Neuronal stem cell (in vitro differentiated cells): ENCODE measurements at regions not wholly inside any gene's neighbourhood (a gene's known extent, or its start where the extent isn't known, plus 50 kb on each side); places are given as distances from the start of the nearest gene placed in this dataset.

Experiments
- DNase-seq: peaks from one replicate; pipeline ENCODE4 v3.0.0-alpha.2; 2013; ENCODE audit warnings: low spot score
- H2AFZ ChIP-seq: one replicate; pipeline ENCODE4 v1.6.1; 2013; ENCODE audit warnings: mild to moderate bottlenecking, low read length, inconsistent platforms
- H2AK5ac ChIP-seq: 2 replicates; pipeline ENCODE4 v1.6.1; 2013; ENCODE audit warnings: low read depth, mild to moderate bottlenecking, inconsistent platforms, low read length, moderate library complexity, mixed read lengths
- H2BK120ac ChIP-seq: 2 replicates; pipeline ENCODE4 v1.6.1; 2013; ENCODE audit warnings: low read depth, mild to moderate bottlenecking, inconsistent platforms, low read length, moderate library complexity, mixed read lengths
- H2BK12ac ChIP-seq: one replicate; pipeline ENCODE4 v1.6.1; 2013; ENCODE audit warnings: low read length, inconsistent platforms
- H2BK15ac ChIP-seq: 2 replicates; pipeline ENCODE4 v1.6.1; 2013; ENCODE audit warnings: mild to moderate bottlenecking, low read length, inconsistent platforms, mixed read lengths
- H2BK5ac ChIP-seq: one replicate; pipeline ENCODE4 v1.6.1; 2013; ENCODE audit warnings: inconsistent platforms, mild to moderate bottlenecking, low read length, moderate library complexity
- H3K14ac ChIP-seq: one replicate; pipeline ENCODE4 v1.6.1; 2013; ENCODE audit warnings: low read length, inconsistent platforms
- H3K18ac ChIP-seq: 2 replicates; pipeline ENCODE4 v1.6.1; 2013; ENCODE audit warnings: low read length, inconsistent platforms
- H3K23ac ChIP-seq: 2 replicates; pipeline ENCODE4 v1.6.1; 2013; ENCODE audit warnings: low read depth, mild to moderate bottlenecking, mixed read lengths, low read length, inconsistent platforms; ENCODE audit not compliant: poor library complexity
- H3K27ac ChIP-seq: replicated peaks from 3 replicates; pipeline ENCODE4 v1.5.1; 2013; ENCODE audit warnings: low read length, inconsistent platforms
- H3K27me3 ChIP-seq, 3 experiments: 2 replicates each; pipeline ENCODE4 v1.6.1; 2013; ENCODE audit warnings: low read length in 3 of 3, mild to moderate bottlenecking in 2 of 3, inconsistent platforms in 1 of 3, low read depth in 1 of 3, mixed read lengths in 1 of 3, moderate library complexity in 1 of 3; ENCODE audit not compliant: control insufficient read depth in 3 of 3, insufficient read depth in 3 of 3
- H3K36me3 ChIP-seq, 2 donors: replicated peaks in 1 of 2; 2 replicates each; pipeline ENCODE4 v1.6.1; 2013; ENCODE audit warnings: low read length in 2 of 2; ENCODE audit not compliant: control insufficient read depth in 2 of 2, insufficient read depth in 2 of 2
- H3K4ac ChIP-seq: 2 replicates; pipeline ENCODE4 v1.6.1; 2013; ENCODE audit warnings: inconsistent platforms, mild to moderate bottlenecking, low read length, moderate library complexity
- H3K4me1 ChIP-seq, 2 donors: 1 replicate in 1 of 2; 2 replicates in 1 of 2; pipeline ENCODE4 v1.6.1; 2013; ENCODE audit warnings: low read length in 2 of 2, low read depth in 1 of 2; ENCODE audit not compliant: control insufficient read depth in 2 of 2, insufficient read depth in 1 of 2
- H3K4me2 ChIP-seq: one replicate; pipeline ENCODE4 v1.6.1; 2013; ENCODE audit warnings: mild to moderate bottlenecking, low read length, inconsistent platforms; ENCODE audit not compliant: insufficient read depth, poor library complexity, severe bottlenecking
- H3K4me3 ChIP-seq, 2 donors: 2 replicates each; pipeline ENCODE4 v1.5.1; 2013; ENCODE audit warnings: low read length in 2 of 2, mild to moderate bottlenecking in 2 of 2, inconsistent platforms in 1 of 2, moderate library complexity in 1 of 2
- H3K79me1 ChIP-seq: one replicate; pipeline ENCODE4 v1.6.1; 2013; ENCODE audit warnings: low read depth, mild to moderate bottlenecking, inconsistent platforms, low read length, moderate library complexity
- H3K9ac ChIP-seq: one replicate; pipeline ENCODE4 v1.6.1; 2013; ENCODE audit warnings: mild to moderate bottlenecking, low read depth, low read length, inconsistent platforms; ENCODE audit not compliant: poor library complexity
- H3K9me3 ChIP-seq, 2 donors: replicated peaks in 1 of 2; 2 replicates each; pipeline versions ENCODE3 to v1.6.1; 2013; ENCODE audit warnings: low read length in 2 of 2, mild to moderate bottlenecking in 2 of 2, inconsistent platforms in 1 of 2, low read depth in 1 of 2, mixed read lengths in 1 of 2, moderate library complexity in 1 of 2; ENCODE audit not compliant: control insufficient read depth in 2 of 2, insufficient read depth in 1 of 2
- H4K8ac ChIP-seq: one replicate; pipeline ENCODE4 v1.6.1; 2013; ENCODE audit warnings: low read depth, mild to moderate bottlenecking, inconsistent platforms, low read length, moderate library complexity
- H4K91ac ChIP-seq: one replicate; pipeline ENCODE4 v1.6.1; 2013; ENCODE audit warnings: low read length, low read depth, mild to moderate bottlenecking, inconsistent platforms; ENCODE audit not compliant: poor library complexity
- WGBS, 2 donors: extraction: QIAGEN DNeasy Blood & Tissue Kit; methylation state at CpG; one replicate each; pipeline ENCODE4 v1.1.7; 2013; ENCODE audit warnings: missing lambda C conversion rate in 2 of 2, mixed read lengths in 1 of 2; ENCODE audit not compliant: insufficient read length in 2 of 2, insufficient replicate concordance in 1 of 2; ENCODE audit errors: extremely low coverage in 2 of 2; 5-methylcytosine and 5-hydroxymethylcytosine counted together

DNA sequence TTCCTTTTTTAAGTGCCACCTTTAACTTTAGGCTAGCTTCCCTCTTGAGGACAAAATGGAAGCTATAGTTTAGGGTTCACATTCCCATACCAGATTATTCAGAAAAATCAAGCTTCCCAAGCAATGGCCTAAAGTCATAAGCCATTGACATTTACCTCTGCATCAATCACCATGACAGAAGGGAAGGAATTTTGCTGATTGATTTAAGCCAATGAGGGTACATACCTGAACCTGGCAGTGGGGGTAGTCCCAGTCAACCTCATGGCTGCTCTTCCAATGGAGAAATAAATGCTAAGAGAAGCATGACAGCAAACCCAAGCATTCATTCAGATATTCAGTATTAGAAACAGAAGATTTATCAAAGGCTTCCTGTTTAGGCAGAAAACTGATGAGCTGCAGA lies 128.4 kb upstream of the CREB1 start:
- H2BK12ac ChIP-seq: no peak overlapping the region
- H3K4me1 ChIP-seq: peaks cover 10 to 12% of the 10 kb centered on the region in 2 donors
- H3K27me3 ChIP-seq: no peaks in the 10 kb centered on the region
- H2BK120ac ChIP-seq: no peak overlapping the region
- no peak overlapping the region for H3K14ac ChIP-seq
- H3K9ac ChIP-seq: no peak overlapping the region
- H2AK5ac ChIP-seq: no peak overlapping the region
- H3K4ac ChIP-seq: no peak overlapping the region
- H3K18ac ChIP-seq: no peak overlapping the region
- H3K9me3 ChIP-seq: no peaks in the 10 kb centered on the region
- H3K79me1 ChIP-seq: no peaks in the 10 kb centered on the region
- no peaks in the 10 kb centered on the region for H3K36me3 ChIP-seq
- no peak overlapping the region for H3K4me3 ChIP-seq
- no peak overlapping the region for H2BK15ac ChIP-seq
- H2BK5ac ChIP-seq: no peak overlapping the region
- H4K8ac ChIP-seq: no peak overlapping the region
- H2AFZ ChIP-seq: no peak overlapping the region
- no peak overlapping the region for H4K91ac ChIP-seq
- H3K23ac ChIP-seq: no peak overlapping the region
- no peak overlapping the region for H3K27ac ChIP-seq
- no peak overlapping the region for H3K4me2 ChIP-seq
- no peak for DNase-seq

DNA sequence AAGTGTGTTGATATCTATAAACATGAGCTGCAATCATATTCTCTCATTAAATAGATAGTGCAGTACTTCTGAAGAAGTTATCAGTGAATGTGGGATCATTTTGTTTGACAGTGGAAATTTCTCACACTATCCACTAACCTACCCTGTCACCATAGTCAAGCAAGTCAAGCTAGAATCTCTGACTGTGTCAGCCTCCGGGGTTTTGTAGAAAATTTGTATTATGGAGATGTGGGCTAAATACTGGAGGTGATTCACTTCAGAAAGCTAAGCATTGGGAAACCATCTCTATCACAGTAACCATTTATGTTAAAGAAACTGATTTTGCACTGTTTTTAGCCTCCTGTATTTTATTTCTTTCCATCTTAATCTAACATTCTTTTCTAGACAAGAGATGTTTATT lies 126.6 kb upstream of the CREB1 start:
- Histone ChIP-seq H2BK5ac (no peak overlapping the region), H3K18ac (no peak overlapping the region), H2AK5ac (no peak overlapping the region), H3K23ac (no peak overlapping the region), H3K27ac (no peak overlapping the region), H3K9ac (no peak overlapping the region), H3K14ac (no peak overlapping the region), H2AFZ (no peak overlapping the region), H2BK12ac (no peak overlapping the region), H3K27me3 (no peaks in the 10 kb centered on the region), H4K8ac (no peak overlapping the region), H3K79me1 (no peaks in the 10 kb centered on the region), H4K91ac (no peak overlapping the region), H3K36me3 (no peaks in the 10 kb centered on the region), H3K4me2 (no peak overlapping the region), H3K4ac (no peak overlapping the region), H3K4me1 (peaks cover 4 to 11% of the 10 kb centered on the region in 2 donors), H2BK15ac (no peak overlapping the region), H3K4me3 (no peak overlapping the region), H3K9me3 (no peaks in the 10 kb centered on the region), H2BK120ac (no peak overlapping the region)
- no CpG with 5 or more reads among the region's 1 CpG for WGBS, 2 donors
- DNase-seq: no peak

GRCh38 chr2:207403950-207404349 lies 125.8 kb upstream of the CREB1 start:
- Histone ChIP-seq H4K8ac (no peak overlapping the region), H2AK5ac (no peak overlapping the region), H2BK15ac (no peak overlapping the region), H3K9me3 (no peaks in the 10 kb centered on the region), H3K27ac (no peak overlapping the region), H3K23ac (no peak overlapping the region), H4K91ac (no peak overlapping the region), H2BK12ac (no peak overlapping the region), H2AFZ (no peak overlapping the region), H3K79me1 (no peaks in the 10 kb centered on the region), H3K4me3 (no peak overlapping the region), H2BK5ac (no peak overlapping the region), H3K36me3 (no peaks in the 10 kb centered on the region), H3K4ac (no peak overlapping the region), H3K4me2 (no peak overlapping the region), H2BK120ac (no peak overlapping the region), H3K18ac (no peak overlapping the region), H3K9ac (no peak overlapping the region), H3K27me3 (no peaks in the 10 kb centered on the region), H3K14ac (no peak overlapping the region), H3K4me1 (peaks cover 2 to 17% of the 10 kb centered on the region in 2 donors)
- no peak for DNase-seq
- no CpG with 5 or more reads among the region's 3 CpGs for WGBS, 2 donors

- no peaks in the 10 kb centered on the region for H3K27me3 ChIP-seq
- no peaks in the 10 kb centered on the region for H3K36me3 ChIP-seq
- H2BK12ac ChIP-seq: no peak overlapping the region
- no CpG with 5 or more reads among the region's 2 CpGs for WGBS, 2 donors
- H2BK5ac ChIP-seq: no peak overlapping the region
- no peak overlapping the region for H3K23ac ChIP-seq
- H3K4me3 ChIP-seq: no peak overlapping the region
- no peak overlapping the region for H3K27ac ChIP-seq
- H3K4me1 ChIP-seq: peaks cover 3 to 26% of the 10 kb centered on the region in 2 donors
- no peak overlapping the region for H3K4me2 ChIP-seq
- H2BK15ac ChIP-seq: no peak overlapping the region
- H3K18ac ChIP-seq: no peak overlapping the region
- no peak overlapping the region for H4K91ac ChIP-seq
- no peak overlapping the region for H2BK120ac ChIP-seq
- H3K4ac ChIP-seq: no peak overlapping the region
- no peaks in the 10 kb centered on the region for H3K79me1 ChIP-seq
- no peaks in the 10 kb centered on the region for H3K9me3 ChIP-seq
- H3K9ac ChIP-seq: no peak overlapping the region
- no peak overlapping the region for H3K14ac ChIP-seq
- DNase-seq: no peak
- H4K8ac ChIP-seq: no peak overlapping the region
- no peak overlapping the region for H2AFZ ChIP-seq
- H2AK5ac ChIP-seq: no peak overlapping the region
These were observed 124.6 kb upstream of the CREB1 start for GRCh38 chr2:207405150-207405549.
